NCI-H2171 treated with DMSO at 0.1 percent for 48 hours (cell line): ENCODE measurements at regions not wholly inside any gene's neighbourhood (a gene's known extent, or its start where the extent isn't known, plus 50 kb on each side); places are given as distances from the start of the nearest gene placed in this dataset.
"Not testable (repeated sequence)": the region's sequence is repeated elsewhere in the genome, so short reads cannot be mapped to it uniquely, and the experiment has no call there.

ENCODE experiments used
- DNase-seq: peaks from one replicate; lab custom pipeline; 2025; lab: John Stamatoyannopoulos, UW

- DNase-seq: no peak
These were observed 561.8 kb upstream of the TUSC1 start for GRCh38 chr9:26240020-26240419.

GRCh38 chr9:26237256-26237655, 559.0 kb upstream of the TUSC1 start:
- DNase-seq: no peak

GRCh38 chr9:26234865-26235264, 556.6 kb upstream of the TUSC1 start:
- no peak for DNase-seq

GRCh38 chr9:26231391-26231790, 553.1 kb upstream of the TUSC1 start:
- DNase-seq: no peak

GRCh38 chr9:26229324-26230054, 551.2 kb upstream of the TUSC1 start:
- no peak for DNase-seq

- no peak for DNase-seq
These were observed 550.0 kb upstream of the TUSC1 start for GRCh38 chr9:26228273-26228672.

GRCh38 chr9:26221290-26221689, 543.0 kb upstream of the TUSC1 start:
- DNase-seq: no peak

GRCh38 chr9:26220367-26220766, 542.1 kb upstream of the TUSC1 start:
- DNase-seq: no peak

- no peak for DNase-seq
These were observed 541.7 kb upstream of the TUSC1 start for GRCh38 chr9:26219961-26220360.

GRCh38 chr9:26216702-26217101, 538.5 kb upstream of the TUSC1 start:
- DNase-seq: no peak

- DNase-seq: not testable (repeated sequence)
These were observed 536.6 kb upstream of the TUSC1 start for GRCh38 chr9:26214713-26215444.

- no peak for DNase-seq
These were observed 532.2 kb upstream of the TUSC1 start for GRCh38 chr9:26210338-26210851.

- no peak for DNase-seq
These were observed 527.0 kb upstream of the TUSC1 start for GRCh38 chr9:26205261-26205660.

- DNase-seq: no peak
These were observed 515.0 kb upstream of the TUSC1 start for GRCh38 chr9:26193237-26193636.

- no peak for DNase-seq
These were observed 513.5 kb upstream of the TUSC1 start for GRCh38 chr9:26191711-26192110.

GRCh38 chr9:26181836-26182235, 503.6 kb upstream of the TUSC1 start:
- no peak for DNase-seq

- no peak for DNase-seq
These were observed 498.4 kb upstream of the TUSC1 start for GRCh38 chr9:26176628-26177027.

- DNase-seq: no peak
These were observed 497.0 kb upstream of the TUSC1 start for GRCh38 chr9:26175264-26175663.

- DNase-seq: no peak
These were observed 494.1 kb upstream of the TUSC1 start for GRCh38 chr9:26172301-26172700.

GRCh38 chr9:26171691-26172090, 493.4 kb upstream of the TUSC1 start:
- DNase-seq: no peak

GRCh38 chr9:26170190-26170589, 491.9 kb upstream of the TUSC1 start:
- DNase-seq: no peak

- DNase-seq: no peak
These were observed 491.5 kb upstream of the TUSC1 start for GRCh38 chr9:26169708-26170107.

- no peak for DNase-seq
These were observed 488.3 kb upstream of the TUSC1 start for GRCh38 chr9:26166537-26166936.
